HUDEP-2 (cell line): ENCODE measurements at regions not wholly inside any gene's neighbourhood (a gene's known extent, or its start where the extent isn't known, plus 50 kb on each side); places are given as distances from the start of the nearest gene placed in this dataset.
"Not testable (repeated sequence)": the region's sequence is repeated elsewhere in the genome, so short reads cannot be mapped to it uniquely, and the experiment has no call there.

Experiments
- DNase-seq, 76 experiments: peaks; one replicate each; lab custom pipeline; 2025; ENCODE audit not compliant: unreplicated experiment in 76 of 76; lab: John Stamatoyannopoulos, UW

DNA sequence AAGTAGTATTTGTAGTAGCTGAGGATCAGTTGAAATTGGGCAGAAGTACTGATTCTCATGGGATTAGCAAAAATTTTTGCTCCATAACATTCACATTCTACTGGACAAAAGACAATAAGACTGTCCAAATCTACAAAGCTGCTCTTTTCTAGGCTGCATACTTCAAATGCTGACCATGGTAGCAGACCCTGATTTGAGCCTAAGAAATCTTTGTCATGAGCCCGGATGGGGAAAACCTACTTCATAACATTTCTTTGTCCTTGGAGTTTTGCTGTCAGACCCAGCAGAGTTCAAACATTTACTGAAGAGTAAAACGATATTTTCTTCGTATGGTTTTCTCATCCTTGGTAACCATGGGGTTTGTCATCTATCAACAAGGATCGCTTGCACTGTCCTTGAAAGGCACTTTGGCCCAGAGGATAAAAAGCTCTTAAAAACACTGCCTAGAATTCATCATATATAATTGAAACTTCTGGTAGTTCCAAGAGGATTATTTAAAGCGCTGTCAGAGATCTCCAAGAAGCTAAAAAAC lies 216.9 kb downstream of the CAVIN4 start:
- DNase-seq = no peak

DNA sequence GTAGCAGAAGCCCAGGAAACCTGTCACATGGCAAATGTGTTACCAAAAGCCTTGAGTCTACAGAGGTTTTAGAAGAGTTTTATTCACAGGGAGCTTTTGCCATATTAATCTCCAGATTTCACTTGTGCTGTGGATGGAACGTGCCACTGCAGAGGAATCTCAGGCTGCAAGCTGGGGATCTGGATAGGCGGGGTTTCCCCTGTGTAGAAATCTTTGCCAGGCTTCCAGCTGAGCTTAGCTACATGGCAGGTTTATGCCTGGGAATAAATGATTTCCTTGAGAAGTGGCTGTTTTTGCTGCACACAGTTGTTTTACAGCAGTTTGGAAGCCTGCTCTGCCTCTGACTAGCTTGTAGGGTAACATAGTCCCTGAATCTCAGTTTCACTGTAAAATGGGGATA lies 224.6 kb upstream of the PLPPR1 start:
- no peak for DNase-seq

DNA sequence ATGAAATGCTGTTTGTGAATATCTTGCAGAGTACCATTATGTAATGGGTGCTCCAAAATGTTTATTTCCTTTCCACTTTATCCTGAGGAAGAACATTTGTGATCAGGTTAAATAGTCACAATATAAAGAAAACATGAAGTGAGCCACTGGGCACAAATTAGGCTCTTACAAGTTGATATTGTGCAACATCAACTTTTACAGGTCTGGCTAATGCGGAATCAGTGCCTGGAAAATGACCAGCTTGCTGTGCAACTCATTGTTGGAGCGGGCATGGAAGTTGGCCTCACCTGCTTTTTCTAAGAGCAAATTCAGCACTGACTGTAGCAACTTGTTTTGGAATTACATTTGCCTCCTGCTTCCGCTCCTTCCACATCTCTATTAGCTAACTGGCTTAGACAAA lies 216.9 kb upstream of the PLPPR1 start:
- no peak for DNase-seq

DNA sequence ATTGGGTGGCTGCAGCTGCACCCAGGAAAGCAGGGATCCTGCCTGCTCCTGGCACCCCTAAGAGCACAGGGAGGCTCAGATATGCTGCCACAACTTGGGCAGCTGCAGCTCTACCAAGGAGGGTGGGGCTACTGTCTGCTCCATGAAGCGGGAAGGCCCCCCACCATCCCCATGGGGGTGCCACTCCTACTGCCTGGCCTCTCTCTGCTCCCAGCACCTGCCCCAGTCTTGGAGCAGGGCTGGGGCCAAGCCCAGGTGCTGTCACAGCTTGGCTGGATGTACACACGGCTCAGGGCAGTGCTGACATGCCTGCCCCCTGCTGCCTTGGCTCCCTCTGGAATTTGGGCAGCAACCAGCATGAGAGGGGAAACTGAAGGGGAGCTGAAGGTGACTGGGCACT lies 214.7 kb upstream of the PLPPR1 start:
- DNase-seq = no peak

DNA sequence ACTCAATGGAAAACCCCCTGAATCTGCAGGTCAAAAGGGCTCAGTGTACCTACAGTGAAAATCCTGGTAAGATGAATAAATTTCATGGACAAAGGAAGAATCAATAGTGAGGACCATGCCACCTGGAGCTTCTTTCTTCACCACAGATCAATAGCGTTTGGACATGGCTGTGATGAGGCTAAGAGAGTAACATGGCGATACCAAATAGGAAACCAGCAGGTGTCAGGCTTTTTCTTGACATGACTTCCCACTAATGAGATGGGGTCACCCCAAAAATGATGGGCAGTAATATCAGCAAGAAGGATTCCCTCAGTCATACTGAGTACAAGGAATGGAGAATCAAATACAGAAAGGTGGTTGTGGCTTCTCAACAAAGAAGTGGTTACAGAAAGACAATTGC lies 208.5 kb upstream of the PLPPR1 start:
- DNase-seq = no peak

DNA sequence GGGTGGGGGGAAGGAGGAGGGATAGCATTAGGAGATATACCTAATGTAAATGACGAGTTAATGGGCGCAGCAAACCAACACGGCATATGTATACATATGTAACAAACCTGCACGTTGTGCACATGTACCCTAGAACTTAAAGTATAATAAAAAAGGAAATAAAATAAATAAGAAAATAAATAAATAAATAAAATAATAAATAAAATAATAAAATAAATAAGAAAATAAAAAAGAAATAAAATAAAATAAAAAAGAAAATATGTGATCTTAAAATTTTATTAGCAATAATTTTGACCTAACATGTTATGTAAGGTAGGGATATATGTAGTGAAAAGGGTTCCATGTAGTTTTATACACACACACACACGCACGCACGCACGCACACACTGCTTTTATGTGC lies 195.5 kb upstream of the PLPPR1 start:
- DNase-seq = not testable (repeated sequence)

DNA sequence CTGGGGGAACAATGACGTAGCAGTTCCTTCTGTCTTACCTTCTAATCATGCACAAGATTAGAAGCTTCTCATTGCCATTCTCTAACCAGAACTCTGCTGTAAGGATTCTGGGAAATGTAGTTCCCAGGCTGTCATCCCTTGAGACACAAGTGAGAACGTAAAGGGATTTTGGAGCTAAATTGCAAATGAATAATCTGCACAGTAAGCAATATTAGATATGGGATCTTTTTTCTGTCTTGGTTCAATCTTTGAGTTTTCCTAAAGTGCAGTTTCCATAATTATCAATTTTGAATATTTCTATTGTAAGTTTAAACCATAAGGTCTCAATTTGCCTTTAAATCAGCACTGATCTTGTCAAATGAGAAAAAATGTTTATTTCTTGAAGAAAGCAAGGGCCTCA lies 189.7 kb upstream of the PLPPR1 start:
- no peak for DNase-seq

DNA sequence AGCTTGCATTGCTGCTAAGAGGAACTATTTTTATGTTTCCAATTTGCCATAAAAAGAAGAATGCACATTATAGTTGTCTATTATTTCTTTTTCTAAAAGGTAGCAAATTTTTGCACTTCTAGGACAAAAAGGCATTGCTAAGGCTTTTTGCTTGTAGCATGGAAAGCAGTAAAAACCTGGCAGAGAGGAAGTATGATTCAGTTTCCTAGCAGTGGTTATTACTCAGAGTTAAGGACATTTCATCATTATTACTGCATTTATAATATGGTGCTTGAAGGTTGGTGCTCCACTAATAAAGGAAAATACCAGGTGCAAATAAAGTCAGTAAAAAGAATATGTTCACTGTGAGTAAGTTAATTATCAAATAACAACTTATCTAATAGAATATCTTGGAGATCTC lies 179.8 kb upstream of the PLPPR1 start:
- DNase-seq = no peak

DNA sequence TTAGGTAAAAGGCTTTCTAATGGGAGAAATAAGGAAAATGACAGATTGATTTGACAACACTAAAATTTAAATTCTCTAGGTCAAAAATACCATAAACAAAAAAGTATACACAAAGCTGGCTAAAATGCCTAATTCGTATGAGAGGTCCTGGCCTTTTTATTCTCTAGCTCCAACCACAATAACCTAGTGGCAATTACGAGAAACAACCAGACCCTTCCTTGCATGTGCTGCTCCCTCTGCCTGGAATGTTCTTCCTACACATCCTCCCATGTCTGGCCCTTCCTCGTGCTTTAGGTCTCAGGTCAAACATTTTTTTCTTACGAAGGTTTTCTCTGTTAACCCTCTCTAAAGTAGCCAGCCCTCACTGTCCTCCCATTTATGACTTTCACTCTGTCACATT lies 176.4 kb upstream of the PLPPR1 start:
- DNase-seq = no peak

DNA sequence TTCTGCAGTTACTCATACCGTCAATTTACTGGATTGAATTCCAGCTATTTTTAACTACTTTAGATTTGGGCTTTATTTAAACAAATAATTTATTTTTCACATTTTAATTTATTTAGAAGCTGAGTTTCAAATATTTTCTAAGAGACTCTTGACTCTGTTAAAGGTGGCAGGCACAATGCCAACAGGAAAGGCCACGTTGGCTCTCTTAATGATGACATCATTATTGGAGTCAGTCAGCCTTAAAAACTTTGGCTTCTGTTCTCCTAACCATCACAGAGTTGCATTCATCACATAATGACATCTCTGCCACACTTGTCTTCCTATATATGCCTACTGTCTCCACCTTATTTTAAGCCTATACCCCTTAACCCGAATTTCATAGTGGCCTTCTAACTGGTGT lies 172.3 kb upstream of the PLPPR1 start:
- DNase-seq = no peak

DNA sequence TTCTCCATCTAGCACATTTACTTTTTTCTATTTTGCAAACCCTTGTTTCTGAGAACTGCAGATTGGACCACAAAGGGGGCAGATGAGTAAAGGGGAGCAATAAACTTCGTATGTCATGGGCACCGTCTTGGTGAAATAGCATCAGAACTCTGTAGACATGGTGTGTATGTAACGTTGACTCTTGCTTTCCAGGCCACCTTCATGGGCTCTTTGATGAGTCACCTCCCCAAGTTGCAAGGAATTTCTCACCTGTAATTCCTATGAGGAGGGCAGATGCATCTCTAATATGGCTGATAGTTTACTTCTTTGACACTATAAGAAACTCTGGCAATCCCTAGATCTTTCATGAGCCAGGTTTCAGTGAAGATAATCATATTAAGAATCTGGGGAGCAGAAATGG lies 163.4 kb upstream of the PLPPR1 start:
- no peak for DNase-seq

DNA sequence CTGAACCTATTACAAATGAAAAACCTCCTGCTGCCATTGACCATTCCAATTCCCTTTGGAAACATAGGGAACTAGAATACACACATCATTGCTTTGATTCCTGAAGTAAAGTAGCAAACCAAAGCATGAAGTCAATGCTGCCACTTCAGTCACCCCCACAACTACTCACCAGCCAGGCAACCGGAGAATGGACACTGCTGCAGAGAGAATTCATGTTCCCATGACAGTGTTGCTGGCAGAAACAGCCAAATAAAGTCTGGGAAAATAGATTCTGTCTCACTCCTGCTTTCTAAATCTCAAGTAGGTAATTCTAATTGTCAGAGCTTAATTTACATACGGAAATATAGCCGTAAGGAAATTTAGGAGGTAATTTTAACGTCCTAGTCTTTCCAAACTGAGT lies 162.9 kb upstream of the PLPPR1 start:
- DNase-seq = no peak

DNA sequence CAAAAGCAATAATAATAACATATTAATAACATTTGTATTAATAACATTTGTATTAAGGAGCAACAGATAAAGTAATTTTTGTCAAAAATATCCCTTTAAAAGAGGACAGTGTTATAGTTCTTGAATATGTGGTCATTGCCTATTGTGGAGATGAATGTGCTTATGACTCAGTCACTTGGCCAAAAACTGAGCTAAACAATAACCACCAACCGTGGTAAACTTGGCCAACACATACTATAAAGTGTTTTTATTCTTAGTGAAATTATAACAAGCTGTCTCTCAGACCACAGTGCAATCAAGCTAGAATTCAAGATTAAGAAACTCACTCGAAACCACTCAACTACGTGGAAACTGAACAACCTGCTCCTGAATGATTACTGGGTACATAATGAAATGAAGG lies 159.2 kb upstream of the PLPPR1 start:
- DNase-seq = no peak

DNA sequence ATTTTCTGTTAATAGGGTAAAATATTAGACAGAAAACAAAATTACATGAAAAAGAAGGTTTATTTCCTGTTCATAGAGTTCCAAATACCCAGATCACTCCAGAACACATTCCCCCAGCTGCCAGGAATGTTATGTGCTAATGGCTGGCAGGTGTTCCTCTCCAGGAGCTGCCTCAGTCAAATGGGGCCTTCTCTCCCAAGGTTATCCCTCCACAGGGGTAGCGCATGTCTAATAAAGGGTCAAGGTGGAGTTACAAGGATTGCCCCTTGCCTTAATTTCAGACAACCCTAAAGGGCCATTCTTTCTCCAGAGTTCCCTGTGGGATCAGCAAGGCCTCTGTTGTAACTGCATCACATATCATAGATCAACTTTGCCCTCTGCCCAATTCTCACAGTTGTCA lies 148.6 kb upstream of the PLPPR1 start:
- DNase-seq = no peak

DNA sequence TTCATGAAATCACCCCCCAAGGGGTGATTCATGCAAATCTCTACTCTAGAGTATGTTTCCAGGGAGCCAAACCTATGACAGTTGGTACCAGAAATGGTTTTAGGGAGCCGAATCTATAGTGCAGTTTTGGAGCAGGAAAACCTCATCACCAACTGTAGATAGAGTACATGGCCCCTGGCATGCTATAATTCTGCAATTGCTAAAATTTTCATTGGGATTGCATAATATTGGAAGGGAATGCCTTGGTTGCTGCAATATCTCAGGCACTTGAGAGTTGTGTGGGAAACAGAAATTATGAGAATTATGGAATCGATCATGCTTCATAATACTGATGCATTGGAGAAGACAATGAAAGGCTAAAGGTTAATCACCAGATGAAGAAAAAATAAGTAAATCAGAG lies 148.2 kb upstream of the PLPPR1 start:
- DNase-seq = no peak

DNA sequence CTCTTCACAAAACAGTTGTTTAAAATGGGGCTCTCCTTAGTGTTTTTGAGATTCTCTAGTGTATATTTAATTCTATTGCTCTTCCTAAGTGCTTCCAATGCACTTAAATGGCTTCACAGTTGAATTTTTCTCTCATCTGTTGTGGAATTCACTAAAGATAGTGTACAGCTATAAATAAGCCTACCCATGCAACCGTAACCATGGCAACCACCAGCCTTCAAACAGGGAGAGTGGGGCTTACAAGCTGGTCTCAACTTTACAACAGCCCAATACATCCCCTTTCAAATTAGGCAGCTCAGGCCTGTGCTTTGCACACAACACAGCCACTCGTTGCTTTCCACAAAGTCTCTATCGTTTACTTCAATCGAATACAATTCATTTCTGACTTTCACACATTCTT lies 144.0 kb upstream of the PLPPR1 start:
- DNase-seq = no peak

DNA sequence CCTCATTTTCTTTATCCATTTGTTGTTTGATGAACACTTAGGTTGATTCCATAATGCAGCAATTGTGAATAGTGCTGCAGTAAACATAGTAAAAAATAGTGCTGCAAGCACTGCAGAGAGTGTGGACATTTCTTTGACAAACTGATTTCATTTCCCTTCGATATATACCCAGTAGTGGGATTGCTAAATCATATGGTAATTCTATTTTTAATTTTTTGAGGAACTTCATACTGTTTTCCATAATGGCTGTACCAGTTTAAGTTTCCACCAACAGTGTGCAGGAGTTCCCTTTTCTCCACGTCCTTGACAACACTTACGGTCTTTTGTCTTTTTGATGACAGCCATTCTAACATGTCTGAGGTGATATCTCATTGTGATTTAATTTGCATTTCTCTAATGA lies 138.2 kb upstream of the PLPPR1 start:
- no peak for DNase-seq

DNA sequence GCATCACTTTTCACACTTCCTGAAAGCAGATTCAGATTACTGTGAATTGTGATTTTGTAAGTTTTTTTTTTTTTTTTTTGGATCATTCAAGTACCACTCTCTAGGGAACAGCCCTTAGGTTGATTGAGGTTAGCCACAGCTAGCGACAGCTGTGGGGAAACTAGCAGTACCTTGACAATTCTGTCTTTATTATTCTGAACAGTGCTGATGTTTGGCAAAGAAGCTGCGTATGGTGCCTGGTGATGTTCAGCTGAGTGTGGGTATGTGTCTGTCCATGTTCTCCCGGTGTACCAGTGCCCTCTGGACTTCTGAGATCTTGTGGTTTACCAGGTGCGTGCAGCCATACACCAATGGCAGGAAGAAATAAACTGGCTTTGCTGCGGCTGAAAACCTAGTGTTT lies 117.3 kb upstream of the PLPPR1 start:
- no peak for DNase-seq

DNA sequence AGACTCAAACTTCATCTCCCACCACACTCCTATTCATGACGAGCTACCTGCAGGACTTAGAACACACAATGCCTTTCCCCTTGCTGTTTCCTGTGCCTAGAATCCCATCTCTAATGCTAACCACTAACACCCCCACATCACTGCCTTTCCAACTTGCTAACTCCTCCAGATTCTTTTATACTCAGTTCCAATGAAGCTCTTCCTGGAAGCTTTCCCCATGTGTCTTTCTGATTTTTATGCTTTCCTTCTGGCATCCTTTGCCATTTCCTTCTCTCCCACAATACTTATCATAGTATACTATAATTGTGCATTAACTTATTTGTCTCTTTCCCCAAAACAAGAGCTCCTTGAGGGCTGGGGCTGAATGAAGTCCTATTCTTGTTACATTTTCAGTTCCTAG lies 115.3 kb upstream of the PLPPR1 start:
- DNase-seq = no peak

DNA sequence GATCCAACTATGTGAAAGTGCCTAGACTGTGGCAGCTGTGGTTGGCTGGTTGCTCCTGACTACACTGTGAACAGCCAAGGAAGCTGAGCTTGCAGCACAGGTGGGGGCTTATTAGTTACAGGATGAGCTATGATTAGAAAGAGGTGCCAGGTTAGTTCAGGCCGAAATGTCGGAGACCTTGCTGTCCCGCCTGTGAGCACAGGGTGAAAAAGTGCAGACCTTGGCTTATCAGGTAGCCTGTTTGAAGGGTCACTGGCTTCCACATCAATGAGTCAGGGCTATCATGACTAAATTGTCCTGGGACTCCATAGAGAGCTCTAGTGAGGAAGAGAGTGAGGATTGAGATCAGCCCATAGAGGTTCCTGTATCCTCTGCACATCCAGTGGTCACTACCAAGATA lies 114.3 kb upstream of the PLPPR1 start:
- no peak for DNase-seq

DNA sequence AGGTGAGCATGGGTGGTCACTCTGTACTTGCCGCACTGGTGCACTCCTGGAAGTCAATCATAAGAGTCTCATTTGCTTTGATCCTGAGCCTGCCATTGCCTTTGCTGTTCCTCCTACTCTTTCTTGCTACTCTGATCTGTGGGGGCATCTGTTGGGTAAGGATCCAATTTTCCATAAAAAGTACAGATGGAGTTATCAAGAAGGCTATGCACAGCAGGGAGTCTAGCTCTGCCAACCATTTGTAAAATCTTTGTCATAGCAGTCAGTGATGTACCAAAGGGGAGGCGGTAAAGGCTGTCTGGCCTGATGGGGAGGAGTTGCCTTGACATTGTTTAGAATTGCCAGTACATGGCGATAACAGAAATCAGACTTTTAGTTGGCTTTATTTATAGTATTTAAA lies 109.0 kb upstream of the PLPPR1 start:
- no peak for DNase-seq

DNA sequence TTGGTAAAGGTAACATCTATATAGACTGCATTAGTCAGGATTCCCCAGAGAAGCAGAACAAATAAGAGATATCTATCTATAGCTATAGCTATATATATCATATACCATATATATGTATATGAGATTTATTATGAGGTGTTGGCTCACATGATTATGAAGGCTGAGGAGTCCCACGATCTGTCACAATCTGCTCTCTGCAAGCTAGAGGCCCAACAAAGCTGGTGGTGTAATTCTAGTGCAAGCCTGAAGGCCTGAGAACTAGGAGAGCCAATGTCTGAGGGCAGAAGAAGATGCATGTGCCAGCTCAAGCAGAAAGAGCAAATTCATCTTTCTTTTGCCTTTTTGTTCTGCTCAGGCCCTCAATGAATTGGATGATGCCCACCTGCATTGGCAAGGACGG lies 102.2 kb upstream of the PLPPR1 start:
- DNase-seq = no peak

DNA sequence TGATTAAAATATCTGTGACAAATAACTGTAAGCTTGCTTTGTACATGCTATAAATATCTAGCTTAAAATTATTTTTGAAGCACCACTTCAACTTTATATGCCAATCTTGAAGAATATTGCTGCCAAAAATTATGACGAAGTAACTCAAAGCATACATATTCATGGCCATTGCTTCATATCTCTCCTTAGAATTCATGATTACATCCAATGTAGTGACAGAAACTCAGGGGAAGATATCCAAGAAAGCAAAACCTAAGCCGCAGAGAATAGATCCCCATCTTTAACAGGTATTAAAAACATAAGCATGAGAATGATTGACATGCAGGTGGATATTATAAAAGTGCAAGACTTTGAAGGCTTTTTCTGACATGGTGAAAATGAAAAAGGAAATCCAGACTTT lies 100.8 kb upstream of the PLPPR1 start:
- DNase-seq = no peak

DNA sequence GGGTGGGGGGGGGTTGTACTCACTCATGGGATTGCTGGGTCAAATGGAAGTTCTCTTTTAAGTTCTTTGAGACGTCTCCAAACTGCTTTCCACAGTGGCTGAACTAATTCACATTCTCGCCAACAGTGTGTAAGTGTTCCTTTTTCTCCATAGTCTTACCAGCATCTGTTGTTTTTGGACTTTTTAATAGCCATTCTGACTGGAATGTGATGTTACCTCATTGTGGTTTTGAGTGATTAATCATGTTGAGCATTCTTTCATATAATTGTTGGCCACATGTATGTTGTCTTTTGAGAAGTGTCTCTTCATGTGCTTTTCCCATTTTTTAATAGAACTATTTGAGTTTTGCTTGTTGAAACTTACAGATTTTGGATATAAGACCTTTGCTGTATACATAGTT lies 94.9 kb upstream of the PLPPR1 start:
- DNase-seq = no peak
